ENCODE measurements at regions not wholly inside any gene's neighbourhood (a gene's known extent, or its start where the extent isn't known, plus 50 kb on each side); places are given as distances from the start of the nearest gene placed in this dataset.

- ATAC-seq (ENCODE audit: low FRiP score) = no peak
- no peak for DNase-seq (ENCODE audit: low spot score)
- no peak for TF ChIP-seq CTCF (IDR thresholded peaks at IDR 0.05)
Observed at GRCh38 chr6:113190170-113190569, 667.0 kb upstream of the MARCKS start.

GRCh38 chr6:113194090-113194489, 663.1 kb upstream of the MARCKS start:
- no peak for DNase-seq (ENCODE audit: low spot score)
- no peak for ATAC-seq (ENCODE audit: low FRiP score)
- TF ChIP-seq CTCF (IDR thresholded peaks at IDR 0.05) = no peak

- ATAC-seq (ENCODE audit: low FRiP score) (no peak), DNase-seq (ENCODE audit: low spot score) (no peak)
- no peak for TF ChIP-seq CTCF (IDR thresholded peaks at IDR 0.05)
Observed at GRCh38 chr6:113202852-113203714, 654.1 kb upstream of the MARCKS start.

GRCh38 chr6:113203715-113204110, 653.4 kb upstream of the MARCKS start:
- no peak for TF ChIP-seq CTCF (IDR thresholded peaks at IDR 0.05)
- no peak for DNase-seq (ENCODE audit: low spot score)
- ATAC-seq (ENCODE audit: low FRiP score) = no peak

GRCh38 chr6:113205553-113205952, 651.6 kb upstream of the MARCKS start:
- DNase-seq (ENCODE audit: low spot score) (no peak), ATAC-seq (ENCODE audit: low FRiP score) (no peak)
- TF ChIP-seq CTCF (IDR thresholded peaks at IDR 0.05) = no peak

- DNase-seq (ENCODE audit: low spot score) (no peak), ATAC-seq (ENCODE audit: low FRiP score) (no peak)
- TF ChIP-seq CTCF (IDR thresholded peaks at IDR 0.05) = no peak
Observed at GRCh38 chr6:113208726-113209125, 648.4 kb upstream of the MARCKS start.

- no peak for ATAC-seq (ENCODE audit: low FRiP score)
- DNase-seq (ENCODE audit: low spot score) = no peak
- TF ChIP-seq CTCF (IDR thresholded peaks at IDR 0.05) = no peak
Observed at GRCh38 chr6:113209315-113209714, 647.8 kb upstream of the MARCKS start.
